Skin of body (tissue), 1 donor: ENCODE measurements at regions not wholly inside any gene's neighbourhood (a gene's known extent, or its start where the extent isn't known, plus 50 kb on each side); places are given as distances from the start of the nearest gene placed in this dataset.
A peak's percentile ranks its signal among the peaks of the same experiment; 100 is the strongest.
"Not testable (repeated sequence)": the region's sequence is repeated elsewhere in the genome, so short reads cannot be mapped to it uniquely, and the experiment has no call there.

Source experiments
- DNase-seq: peaks from one replicate; lab custom pipeline; 2025; lab: John Stamatoyannopoulos, UW

- DNase-seq = no peak
Measured at GRCh38 chr13:23947893-23948292, 50.6 kb upstream of the C1QTNF9B start.

GRCh38 chr13:23949200-23949599 is 51.9 kb upstream of the C1QTNF9B start:
- DNase-seq = no peak

- no peak for DNase-seq
Measured at GRCh38 chr13:23949736-23950135, 52.4 kb upstream of the C1QTNF9B start.

- DNase-seq = no peak
Measured at GRCh38 chr13:23950736-23951510, 53.6 kb upstream of the C1QTNF9B start.

- DNase-seq = no peak
Measured at GRCh38 chr13:23952796-23953195, 55.5 kb upstream of the C1QTNF9B start.

GRCh38 chr13:23953860-23954512 is 56.7 kb upstream of the C1QTNF9B start:
- DNase-seq = no peak

GRCh38 chr13:23955064-23955463 is 57.8 kb upstream of the C1QTNF9B start:
- no peak for DNase-seq

- DNase-seq = no peak
Measured at GRCh38 chr13:23956106-23956505, 58.8 kb upstream of the C1QTNF9B start.

GRCh38 chr13:23957981-23958380 is 60.7 kb upstream of the C1QTNF9B start:
- DNase-seq = no peak

- DNase-seq = no peak
Measured at GRCh38 chr13:23959231-23959862, 62.0 kb upstream of the C1QTNF9B start.

- DNase-seq = no peak
Measured at GRCh38 chr13:23960566-23961156, 63.4 kb upstream of the C1QTNF9B start.

GRCh38 chr13:23963184-23963931 is 66.1 kb upstream of the C1QTNF9B start:
- DNase-seq = no peak

GRCh38 chr13:23963947-23964346 is 66.6 kb upstream of the C1QTNF9B start:
- no peak for DNase-seq

- DNase-seq = no peak
Measured at GRCh38 chr13:23965346-23965745, 68.0 kb upstream of the C1QTNF9B start.

GRCh38 chr13:23966221-23966690 is 69.0 kb upstream of the C1QTNF9B start:
- no peak for DNase-seq

- peak; percentile 37 for DNase-seq
Measured at GRCh38 chr13:23966691-23967615, 69.7 kb upstream of the C1QTNF9B start.

- DNase-seq = not testable (repeated sequence)
Measured at GRCh38 chr13:23967792-23968191, 70.5 kb upstream of the C1QTNF9B start.

- DNase-seq = peak; percentile 55
Measured at GRCh38 chr13:23969647-23970046, 72.3 kb upstream of the C1QTNF9B start.

- DNase-seq = peak; percentile 40
Measured at GRCh38 chr13:23979361-23980159, 82.3 kb upstream of the C1QTNF9B start.
